GM19238 (cell line): ENCODE measurements at regions not wholly inside any gene's neighbourhood (a gene's known extent, or its start where the extent isn't known, plus 50 kb on each side); places are given as distances from the start of the nearest gene placed in this dataset.
"Not testable (repeated sequence)": the region's sequence is repeated elsewhere in the genome, so short reads cannot be mapped to it uniquely, and the experiment has no call there.

ENCODE experiments used
- DNase-seq: peaks from one replicate; pipeline ENCODE4 v3.0.0; 2011; ENCODE audit warnings: low spot score; ENCODE audit not compliant: insufficient read length

DNA sequence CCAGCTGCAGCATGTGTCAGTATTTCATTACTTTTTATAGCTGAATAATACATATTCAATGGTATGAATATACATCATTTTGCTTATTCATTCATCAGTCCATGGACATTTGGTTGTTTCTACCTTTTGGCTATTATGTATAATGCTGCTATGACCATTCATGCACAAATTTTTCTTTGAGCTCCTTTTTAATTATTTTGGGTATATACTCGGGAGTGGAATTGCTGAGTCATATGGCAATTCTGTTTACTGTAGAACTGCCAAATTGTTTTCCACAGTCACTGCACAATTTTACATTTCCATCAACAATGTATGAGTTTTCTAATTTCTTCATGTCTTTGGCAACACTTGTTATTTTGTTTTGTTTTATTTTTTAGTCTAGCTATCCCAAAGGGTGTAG is 405.9 kb upstream of the PITX2 start:
- DNase-seq = no peak

DNA sequence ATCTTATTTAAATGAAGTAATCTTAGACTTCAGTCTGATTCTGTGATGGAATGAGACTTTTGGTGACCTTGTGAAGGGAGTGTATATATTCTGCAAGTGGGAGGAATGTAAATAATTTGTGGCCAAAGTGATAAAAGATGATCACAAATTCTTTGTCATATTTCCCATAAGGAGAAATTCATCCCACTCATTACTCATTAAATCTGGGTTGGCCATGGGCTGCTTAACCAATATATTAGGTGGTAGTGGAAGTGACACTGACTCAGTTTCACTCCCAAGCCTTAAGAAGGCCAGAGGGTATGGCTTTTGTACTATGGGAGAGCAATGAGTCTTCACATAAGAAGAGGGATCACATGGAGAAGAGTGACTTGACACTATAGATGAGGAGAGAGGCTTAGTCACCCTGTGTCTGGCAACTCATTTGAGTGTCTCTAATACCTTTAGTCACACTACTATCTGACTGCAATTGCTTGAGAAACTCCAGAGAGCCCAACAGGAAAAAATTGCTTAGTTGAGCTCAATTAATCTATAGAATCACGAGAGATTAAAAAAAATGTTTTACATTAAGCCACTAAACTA is 408.2 kb upstream of the PITX2 start:
- no peak for DNase-seq

DNA sequence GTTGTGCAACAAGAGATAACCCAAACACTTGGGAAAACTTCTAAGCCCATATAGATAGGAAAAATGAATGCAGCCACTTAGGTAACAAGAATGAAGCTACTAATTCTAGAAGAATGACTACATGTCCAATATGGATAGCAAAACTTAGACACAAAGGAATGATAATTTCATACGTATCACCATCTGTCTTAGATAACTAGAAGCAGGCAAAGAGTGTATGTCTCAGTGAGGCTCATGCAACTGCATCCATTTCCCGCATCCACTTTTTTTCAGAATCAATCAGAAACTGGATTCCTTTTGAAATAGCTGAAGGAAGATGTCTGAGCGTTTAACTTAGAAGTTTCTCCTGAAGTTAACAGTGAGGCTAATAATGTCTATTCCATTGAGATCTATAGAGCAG is 408.7 kb upstream of the PITX2 start:
- no peak for DNase-seq

DNA sequence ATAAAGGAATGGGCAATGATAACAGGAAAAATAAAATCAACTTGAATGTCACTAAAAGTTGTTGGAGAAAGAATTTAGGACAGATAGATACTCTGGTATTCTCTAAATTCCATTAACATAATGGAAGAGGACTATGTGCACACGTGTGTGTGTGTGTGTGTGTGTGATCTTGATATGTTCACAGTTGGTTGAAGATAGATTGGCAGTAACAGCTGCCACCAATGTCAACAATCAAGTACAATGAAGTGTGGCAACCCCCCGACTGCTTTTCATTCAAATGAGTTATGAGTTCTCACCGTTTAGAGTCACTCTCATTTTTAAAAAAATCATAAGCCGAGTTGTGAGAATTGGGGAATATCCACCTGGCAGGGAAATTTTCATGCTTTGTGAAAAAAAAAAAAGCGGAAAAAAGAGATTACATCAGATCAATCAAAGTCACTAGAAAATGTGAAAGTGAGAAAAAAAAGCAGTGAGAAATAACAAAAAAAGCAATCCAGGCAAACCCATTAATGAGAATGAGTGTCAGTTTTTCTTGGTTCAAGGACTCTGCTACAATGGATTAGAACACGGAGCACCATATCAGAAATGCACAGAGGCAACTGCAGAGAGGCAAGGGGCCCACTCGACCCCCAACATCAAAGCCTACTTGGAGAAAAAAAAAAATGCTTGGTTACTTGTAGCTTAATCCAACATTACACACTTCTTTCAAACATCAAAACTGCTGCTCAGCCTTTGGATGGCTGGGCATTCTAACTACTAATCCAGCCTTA is 414.9 kb upstream of the PITX2 start:
- DNase-seq = no peak

DNA sequence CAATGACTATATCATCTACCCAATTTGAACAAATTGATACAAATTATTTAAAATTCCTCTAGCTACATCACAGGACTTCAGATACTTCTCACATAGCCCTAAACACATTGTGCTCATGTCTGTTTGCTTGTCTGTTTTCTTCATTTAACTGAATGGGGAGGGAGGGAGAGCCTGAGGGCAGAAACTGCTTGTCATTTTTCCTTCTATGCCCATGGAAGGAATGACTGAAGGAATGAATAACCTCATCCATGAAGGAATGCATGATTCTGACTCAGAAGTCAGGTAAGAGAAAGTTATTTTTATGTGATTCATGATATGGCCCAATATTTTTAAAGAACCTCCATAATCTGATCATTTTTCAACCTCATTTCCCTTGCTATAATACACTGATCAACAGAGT is 418.0 kb upstream of the PITX2 start:
- DNase-seq = no peak

DNA sequence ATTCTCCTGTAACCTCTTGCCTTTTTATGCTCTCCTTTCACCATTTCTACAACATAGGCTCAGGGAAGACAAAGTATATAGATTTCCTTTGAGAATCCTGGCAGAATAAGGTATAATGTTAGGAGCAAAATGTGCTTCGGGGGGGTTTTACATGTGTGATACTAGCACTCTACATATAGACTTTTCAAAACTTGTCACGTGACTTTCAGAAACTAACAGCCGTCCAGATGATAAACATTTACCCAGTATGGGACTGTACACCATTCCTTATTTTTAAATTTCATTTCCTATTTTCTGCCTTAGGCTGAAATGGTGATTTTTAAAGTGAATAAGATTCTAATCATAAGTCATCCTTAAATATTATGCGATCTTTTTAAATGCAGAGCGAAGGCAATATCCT is 420.4 kb upstream of the PITX2 start:
- DNase-seq = no peak

DNA sequence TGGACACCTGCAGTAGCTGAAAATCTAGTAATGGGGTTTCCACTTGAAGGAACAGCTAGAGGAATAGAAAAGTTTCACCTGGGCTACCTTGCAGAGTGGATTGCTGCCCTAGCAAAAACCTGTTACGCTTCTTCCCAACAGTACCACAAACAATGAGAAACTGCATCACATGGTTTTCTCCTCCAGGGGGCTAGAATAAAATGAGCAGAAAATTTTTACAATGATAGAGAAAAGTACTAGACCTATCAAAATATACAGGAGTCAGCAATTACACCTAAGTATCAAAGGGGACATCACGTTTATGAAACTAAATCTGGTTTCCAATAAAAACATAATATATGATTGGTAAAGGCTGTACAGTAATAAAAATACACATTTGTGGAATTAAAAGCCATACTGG is 423.1 kb upstream of the PITX2 start:
- no peak for DNase-seq

DNA sequence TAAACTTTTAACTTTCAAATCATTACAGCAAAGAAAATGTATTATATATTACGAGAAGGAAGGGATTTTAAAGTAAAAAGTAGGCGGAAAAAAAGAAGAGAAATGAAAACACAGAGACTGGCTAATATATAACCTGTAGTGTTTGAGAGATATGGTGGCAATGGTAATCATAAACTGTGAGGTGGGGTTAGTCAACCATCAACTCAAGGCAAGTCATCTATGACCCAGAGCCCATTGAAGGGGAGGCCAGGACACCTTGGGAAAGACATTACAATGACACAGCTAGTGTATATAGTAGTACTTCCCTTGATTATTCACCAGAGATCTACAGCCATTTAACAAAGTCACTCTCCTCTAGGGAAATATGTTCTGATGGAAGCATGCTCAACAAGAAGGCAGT is 423.9 kb upstream of the PITX2 start:
- no peak for DNase-seq

DNA sequence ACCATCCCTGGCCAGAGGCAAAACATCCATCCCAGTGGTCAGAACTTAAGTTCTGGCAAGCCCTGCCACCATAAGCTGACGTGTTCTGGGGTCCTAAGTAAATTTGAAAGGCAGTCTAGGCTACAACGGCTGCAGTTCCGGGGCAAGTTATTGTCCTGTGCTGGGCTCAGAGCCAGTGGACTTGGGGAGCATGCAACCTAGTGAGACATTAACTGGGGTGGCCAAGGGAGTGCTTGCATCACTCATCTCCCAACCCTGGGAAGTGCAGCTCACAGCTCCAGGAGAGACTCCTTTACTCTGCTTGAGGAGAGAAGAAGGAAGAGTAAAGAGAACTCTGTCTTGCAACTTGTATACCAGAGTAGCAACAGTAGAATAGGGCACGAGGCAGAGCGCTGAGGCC is 425.4 kb upstream of the PITX2 start:
- no peak for DNase-seq

DNA sequence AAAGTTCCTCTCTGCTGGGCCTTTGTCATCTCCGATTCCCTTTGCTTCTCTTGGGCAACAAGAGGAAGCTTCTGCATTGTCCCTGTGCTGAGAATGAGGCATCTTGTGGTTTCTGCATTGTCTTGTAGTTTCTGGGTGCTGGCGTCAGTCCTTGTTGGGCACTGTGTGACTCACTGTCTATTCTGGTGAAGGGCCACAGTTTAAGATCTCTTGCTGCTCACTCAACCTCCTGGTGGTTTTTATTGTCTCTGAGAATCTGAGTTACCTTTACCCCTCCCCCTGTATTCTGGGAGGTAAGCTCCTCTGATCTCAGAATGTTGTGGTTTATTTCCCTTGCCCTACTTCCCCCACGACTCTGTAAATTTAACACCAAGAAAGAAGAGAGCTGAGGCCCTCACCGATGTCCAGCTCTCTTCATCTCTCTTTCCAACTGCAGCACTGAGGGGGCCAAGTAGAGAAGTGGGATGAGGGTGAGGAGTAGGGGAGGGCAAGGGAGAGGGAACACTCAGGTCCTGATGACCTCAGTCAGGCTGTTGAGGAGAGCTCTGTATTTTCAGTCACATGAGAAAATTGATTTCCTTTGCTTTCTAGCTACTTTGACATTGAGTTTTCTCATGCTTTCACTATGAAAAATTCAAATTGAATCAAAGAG is 441.6 kb upstream of the PITX2 start:
- no peak for DNase-seq

DNA sequence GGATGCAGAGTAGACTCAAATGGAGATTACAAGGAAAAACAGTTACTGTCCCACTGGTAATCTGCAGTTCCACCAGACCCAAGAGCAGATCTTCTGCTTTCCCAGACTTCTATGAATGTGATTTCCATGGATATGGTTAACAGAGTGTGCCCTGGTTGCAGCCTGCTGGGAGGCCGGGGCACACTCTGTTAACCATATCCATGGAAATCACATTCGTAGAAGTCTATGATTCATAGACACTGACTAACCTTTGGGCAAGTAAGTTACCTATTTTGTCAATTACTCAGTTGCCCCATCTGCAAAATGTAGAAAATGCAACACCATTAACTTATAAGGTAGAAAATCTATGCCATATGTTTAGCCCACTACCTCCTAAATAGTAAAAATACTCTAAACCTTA is 443.1 kb upstream of the PITX2 start:
- DNase-seq = no peak

DNA sequence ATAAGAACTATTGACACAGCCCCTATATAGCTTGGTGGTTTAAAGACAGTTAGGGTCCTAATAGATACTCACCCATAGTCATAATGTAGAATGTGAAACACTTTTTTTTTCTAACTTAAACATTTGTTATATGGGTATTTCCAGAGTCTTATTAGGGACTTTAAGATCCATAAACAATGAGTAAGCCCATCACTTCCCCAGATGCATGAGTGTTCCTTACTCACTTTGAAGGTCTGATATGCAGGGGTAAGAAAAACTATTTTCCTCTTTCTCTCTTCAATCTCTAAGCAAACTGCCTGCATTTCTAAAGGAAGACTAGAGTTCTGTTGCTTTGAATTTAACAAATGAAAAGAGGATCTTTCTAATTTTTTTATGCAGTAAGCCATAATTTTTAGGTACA is 443.6 kb upstream of the PITX2 start:
- DNase-seq = no peak

DNA sequence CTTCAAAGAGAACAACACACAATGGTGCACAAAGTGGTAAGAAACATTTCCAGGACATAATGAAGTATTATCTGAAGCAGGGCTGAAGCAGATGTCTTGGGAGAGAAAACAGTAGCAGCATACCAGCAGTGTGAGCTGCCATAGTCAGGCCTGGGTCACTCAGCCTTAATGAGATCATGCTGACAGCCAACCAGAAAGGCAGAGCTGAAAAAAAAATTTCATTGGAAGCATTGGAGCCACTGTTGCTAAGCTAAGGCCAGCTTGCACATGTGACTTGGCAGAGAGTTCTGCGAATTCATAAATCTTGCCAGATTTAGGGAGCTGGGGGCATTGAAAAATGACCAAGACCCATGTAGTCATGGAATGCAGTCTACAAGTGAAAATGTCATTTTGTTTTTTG is 444.0 kb upstream of the PITX2 start:
- DNase-seq = no peak

DNA sequence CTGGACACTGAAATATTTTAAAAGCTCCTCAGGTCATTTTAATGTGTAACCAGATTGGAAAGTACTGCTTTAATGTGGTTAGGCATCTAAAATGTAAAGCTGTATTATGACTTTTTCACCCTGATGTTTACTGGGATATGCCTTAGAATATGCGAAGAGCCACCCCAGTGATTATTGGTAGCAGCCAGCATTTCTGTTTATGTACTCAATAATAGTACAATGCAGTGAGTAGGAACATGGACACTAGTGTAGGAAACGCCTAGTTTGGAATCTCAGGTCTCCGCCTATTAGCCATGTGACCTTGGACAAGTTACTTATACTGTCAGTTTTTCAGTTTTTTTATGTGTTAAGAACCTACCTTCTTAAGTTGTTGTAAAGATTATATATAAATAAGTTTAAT is 446.0 kb upstream of the PITX2 start:
- no peak for DNase-seq

DNA sequence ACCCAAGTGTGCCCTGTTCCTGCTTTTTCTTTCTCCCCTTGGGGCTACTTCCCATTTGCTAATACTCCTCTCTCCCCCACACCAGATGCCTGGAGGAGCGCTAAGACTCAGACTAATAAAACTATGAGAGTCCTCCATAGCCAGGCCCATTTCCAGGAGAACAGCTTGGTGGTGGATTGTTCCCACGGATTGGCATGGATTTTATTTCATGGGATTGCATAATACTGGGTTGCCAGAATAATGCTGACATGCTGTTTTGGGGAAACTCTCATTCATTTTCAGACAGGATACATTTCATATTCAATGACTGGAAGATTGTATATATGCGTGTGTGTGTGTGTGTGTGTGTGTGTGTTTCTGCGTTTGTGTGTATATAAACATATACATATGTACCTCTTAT is 447.5 kb upstream of the PITX2 start:
- DNase-seq = no peak

DNA sequence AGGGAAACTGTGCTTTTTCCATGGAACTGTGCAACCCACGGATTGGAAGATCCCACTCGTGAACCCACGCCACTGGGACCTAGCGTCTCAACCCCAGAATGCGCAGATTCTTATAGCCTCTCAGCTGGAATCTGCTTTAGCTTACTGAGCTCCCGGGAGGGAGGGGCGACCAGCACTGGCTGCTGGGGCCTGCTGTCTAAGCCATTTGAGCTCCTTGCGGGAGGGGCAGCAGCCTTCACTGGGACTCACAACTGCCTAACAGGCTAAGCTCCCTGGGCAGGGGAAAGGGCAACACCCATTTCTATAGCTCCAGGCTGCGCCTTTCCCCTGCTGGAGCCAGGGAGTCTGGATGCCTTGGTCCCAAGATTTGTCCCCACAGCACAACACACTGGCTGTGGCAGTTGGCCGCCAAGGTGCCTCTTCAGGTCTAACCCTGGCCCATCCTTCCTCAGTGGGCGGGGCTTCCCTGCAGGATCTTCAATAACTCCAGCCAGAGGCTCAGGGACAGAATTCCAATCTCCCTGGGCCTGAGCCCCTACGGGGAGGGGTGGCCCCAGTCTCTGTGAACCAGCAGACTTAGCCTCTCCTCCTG is 451.7 kb upstream of the PITX2 start:
- no peak for DNase-seq

DNA sequence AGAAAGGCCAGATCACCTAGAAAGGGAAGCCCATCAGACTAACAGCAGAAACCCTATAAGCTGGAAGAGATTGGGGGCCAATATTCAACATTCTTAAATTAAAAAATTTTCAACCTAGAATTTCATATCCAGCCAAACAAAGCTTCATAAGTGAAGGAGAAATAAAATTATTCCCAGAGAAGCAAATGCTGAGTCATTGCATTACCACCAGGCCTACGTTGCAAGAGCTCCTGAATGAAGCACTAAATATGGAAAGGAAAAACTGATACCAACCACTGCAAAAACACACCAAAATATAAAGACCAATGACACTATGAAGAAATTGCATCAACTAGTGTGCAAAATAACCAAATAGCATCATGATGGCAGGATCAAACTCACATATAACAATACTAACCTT is 453.4 kb upstream of the PITX2 start:
- not testable (repeated sequence) for DNase-seq

DNA sequence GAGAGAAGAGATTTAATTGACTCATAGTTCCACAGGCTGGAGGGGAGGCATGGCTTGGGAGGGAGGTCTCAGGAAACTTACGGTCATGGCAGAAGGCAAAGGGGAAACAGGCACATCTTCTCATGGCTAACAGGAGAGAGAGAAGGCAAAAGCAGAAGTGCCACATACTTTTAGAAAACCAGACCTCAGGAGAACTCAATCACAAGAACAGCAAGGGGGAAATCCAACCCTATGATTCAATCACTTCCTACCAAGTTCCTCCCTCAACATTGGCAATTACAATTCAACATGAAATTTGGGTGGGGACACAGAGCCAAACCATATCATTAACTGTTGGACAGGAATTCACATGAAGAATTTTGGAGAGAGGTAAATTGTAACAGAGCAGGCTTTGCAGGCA is 485.3 kb upstream of the PITX2 start:
- DNase-seq = no peak

DNA sequence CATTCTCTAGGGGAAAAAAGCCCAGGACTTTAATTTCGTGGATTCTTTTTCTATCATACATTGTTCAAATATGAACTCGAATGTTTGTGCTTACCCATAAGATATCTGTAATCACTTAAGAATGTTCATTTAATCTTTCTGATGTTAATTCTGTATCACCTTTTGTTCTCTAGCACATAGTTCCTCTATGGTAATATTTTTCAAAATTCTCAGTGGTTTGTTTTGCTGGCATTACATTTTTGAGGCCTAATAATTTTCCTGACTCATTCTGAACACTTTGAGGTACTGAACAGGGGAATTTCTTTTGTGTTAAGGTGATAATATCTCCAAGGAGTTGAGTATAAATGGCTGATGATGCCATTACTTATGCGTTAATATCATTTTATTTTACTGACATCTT is 490.7 kb upstream of the PITX2 start:
- DNase-seq = no peak

DNA sequence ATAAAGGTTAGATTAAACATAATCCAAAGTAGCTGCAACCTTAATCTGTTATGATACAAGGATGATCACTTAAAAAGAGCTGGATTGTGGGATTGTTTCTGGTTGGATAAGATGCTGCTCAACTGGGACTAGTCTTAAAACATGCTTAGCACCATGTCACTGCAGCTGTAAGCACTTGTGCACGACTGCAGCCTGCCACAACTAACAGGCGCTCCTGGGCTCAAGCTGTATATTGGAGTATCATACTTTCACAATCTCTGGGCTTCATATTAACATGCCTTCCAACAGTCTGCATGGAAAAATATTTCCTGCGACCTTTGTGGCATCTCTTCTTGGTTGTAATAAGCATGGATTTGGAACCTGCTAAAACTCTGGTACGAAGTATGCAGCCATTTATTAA is 493.0 kb upstream of the PITX2 start:
- no peak for DNase-seq

DNA sequence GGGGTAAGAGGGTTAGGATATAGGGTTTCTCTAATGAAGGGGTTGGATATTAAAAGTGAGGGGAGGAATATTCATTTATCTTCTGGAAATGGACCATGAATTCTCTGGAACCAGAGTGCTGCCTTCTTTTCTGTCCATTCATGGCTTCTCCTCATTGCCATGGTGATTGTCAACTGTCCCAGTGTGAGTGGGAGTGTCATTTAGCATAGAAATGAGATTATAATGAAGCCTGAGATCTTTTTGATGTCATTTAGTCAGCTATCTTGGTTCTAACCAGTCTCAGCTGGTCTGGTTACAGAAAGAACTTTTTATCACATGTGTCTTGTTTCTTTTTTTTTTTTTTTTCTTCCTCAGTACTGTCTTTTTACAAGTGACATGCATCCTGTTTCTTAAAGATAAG is 497.3 kb upstream of the PITX2 start:
- DNase-seq = no peak

DNA sequence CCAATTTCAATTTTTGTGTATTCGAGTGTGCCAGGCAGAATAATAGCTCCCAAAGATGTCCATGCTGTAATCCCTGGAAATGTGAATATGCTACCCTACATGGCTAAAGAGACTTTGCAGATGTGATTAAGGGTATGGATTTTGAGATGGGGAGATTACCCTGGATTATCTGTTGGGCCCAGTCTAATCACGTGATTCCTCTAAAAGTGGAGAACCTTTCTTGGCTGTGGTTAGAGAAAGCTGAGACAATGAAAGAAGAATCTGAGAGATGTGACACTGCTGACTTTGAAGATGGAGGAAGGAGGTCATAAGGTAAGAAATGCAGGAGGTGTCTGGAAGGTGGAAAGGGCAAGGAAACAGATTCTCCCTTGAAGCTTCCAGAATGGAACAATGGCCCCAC is 503.5 kb upstream of the PITX2 start:
- no peak for DNase-seq

DNA sequence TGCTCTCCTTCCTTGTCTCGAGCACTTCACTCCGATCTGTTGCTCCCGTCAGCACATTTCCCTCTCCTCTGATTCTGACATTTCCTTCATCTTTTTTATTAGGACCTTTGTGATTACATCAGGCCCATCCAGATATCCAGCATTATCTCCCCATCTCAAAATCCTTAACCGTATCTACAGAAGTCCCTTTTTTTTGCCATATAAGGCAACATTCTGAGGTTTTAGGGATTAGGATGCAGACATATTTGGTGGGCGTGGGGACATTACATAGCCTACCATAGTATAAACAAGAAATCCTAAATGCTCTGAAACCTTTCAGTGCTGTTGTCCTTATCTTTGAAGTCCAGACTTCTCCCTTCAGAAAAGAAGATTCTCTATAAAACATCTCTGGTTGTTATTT is 505.0 kb upstream of the PITX2 start:
- DNase-seq = no peak
